Left cardiac atrium (tissue), 4 donors: ENCODE measurements at regions not wholly inside any gene's neighbourhood (a gene's known extent, or its start where the extent isn't known, plus 50 kb on each side); places are given as distances from the start of the nearest gene placed in this dataset.

Experiments
- ATAC-seq, 2 donors: fragments of 200-7000 bp; cut with Tn5 transposase; one replicate each; pipeline ENCODE4 v1.9.1; 2020; ENCODE audit warnings: mild to moderate bottlenecking in 2 of 2, moderate library complexity in 2 of 2
- DNase-seq: peaks from one replicate; pipeline ENCODE4 v3.0.0-alpha.2; 2020
- intact Hi-C, 2 donors: fragments of 100-400 bp; cut with DNase I; formaldehyde crosslinking; loops; one replicate each; pipeline versions ENCODE4 v1.14.1 to v1.15.1; 2022 to 2023
- donor health status: DM: no; HTN: yes; CAD: no.
- donor health status: DM: no; HTN: yes; CAD: no; lungs with severe emphysema.
- donor health status: DM: yes; HTN: yes; CAD: no.
- donor health status: Dilated cardiomyopathy.

DNA sequence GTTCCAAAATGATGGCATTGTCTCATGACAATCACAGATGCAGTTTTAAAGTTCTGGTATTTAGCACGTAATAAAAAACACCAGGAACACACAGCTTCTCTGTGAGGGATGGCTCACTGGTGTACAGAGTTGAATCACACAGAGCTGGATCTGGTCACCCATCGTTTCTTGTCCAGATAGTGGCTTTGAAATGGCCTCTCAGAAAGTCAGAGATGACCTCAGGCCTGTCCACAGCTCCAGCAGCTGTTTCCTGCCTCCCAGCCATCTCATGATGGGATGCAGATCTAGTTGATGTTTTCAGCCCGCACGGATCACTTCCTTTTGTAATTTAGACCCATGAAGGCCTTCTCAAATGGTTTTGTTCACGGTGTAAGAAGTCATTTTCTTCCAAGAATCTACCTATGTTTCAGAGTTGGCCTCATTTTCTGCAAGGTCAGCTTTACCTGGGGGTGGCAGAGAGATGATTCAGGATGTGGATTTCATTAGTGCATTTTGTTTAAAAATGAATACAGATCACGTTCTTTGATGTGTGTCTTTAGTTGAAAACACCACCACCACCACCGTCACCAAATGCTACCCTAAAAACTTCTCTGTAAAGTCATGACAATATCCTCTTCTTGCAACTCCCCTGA is 166.2 kb downstream of the SNX10 start:
- no peak for ATAC-seq
- no peak for DNase-seq
- intact Hi-C loops: no loop called here

DNA sequence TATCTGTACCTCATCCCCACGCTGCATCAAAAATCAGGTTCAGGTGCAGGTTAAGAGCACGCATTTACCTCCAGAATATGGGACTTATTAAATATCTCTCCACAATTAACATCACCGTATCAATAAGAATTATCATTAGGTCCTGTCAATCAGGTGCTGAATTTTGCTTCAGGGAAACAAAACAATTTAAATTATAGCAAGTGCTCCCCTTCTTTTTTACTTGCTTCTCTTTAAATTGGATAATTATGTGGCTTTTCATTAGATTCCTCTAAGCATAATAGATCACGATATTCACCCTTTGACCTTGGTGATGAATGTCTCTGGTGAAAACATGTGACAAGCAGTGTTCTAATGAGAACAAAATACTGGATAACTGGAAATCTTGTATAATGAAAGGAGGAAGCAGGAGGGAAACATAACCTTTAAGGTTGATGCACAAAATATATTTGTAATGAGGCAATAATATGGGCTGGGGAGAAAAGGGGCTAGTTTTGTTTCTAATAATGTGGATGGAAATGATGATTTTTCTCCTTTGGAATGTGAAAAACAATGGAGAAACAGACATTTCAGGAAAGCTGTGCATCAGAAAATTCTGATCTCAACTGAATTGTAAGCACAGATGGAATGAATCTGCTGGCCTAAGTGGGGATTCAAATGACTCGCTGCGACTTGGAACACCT is 166.9 kb downstream of the SNX10 start:
- DNase-seq: no peak
- no peak for ATAC-seq
- intact Hi-C loops: no loop called here

DNA sequence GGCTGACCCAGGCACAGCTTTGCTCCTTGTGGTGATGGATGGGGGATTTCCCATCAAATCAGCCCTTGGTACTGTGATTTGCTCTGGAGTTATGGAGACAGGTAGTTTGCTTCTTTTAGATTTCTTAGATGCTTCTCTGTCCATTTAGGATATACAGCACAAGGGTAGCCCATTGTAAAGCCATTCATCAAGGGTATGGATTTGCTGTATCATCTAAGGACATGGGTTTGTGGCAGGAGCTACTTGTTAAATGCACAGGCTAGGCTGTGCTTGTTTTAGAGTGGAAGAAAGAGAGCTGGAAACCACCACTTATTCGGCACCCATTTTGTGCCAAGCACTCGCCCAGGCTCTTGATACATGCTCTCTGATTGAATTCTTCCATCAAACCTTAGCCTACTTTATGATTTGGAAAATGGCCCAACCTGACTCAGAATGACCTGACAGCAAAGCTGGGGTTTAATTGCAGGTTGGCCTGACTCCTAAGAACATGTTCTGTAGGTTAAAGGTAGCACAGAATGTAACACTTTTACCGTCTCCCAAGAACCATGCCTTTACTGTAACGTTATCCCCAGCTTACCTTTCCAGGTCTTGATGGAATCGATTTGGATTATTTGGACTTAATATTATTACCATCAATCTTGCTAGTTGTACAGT is 168.0 kb downstream of the SNX10 start:
- intact Hi-C loops: no loop called here
- DNase-seq: no peak
- ATAC-seq: no peak

DNA sequence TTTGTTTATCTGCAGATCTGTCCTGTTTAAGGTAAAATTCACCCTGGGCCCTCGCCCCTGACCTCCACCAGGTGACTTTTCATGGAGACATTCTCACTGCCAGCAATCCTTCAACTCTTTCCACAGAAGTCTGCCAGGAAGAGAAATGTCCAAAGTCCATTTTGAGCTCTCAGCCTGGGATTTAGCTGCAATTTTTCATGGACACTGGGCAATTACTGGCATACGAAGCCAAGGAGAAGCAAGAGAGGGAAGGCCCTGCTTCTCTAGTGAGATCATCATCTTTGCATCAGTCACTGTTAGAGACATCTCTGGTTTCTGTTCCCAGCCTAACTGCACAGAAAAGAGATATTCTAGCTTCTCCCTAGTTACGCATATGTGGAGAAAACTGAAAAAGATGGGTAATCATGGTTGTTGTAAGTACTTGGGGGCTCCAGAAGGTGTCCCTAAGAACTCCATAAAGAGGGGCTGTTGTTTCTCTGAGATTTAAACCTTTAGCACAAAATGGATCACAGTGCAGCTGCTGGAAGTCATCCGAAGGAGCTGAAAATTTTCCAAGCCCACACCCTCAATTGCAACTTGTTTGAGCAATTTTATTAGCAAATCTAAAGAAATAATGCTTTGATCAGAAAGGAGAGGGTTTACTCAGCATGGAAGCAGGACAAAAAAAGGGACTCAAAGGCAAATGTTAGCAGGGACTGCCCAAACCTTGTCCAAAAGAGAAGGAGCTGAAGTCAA is 168.9 kb downstream of the SNX10 start:
- DNase-seq (no peak), ATAC-seq (no peak)
- intact Hi-C loops: no loop called here

DNA sequence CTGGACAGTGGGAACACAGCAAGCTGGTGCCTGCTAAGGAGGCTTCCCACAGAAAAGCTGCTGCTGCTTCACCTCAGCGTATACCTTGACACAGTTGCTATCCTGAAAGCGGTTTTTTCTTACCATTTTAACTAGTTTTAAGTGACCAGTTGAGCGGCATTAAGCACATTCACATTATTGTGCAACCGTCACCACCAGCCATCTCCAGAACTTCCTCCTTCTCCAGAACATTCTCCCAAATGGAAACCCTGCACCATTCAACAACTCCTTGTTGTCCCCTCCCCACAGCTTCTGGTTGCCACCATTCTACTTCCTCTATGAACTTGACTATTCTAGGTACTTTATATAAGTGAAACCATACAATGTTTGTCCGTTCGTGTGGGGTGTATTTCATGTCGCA is 169.9 kb downstream of the SNX10 start:
- intact Hi-C loops: no loop called here

DNA sequence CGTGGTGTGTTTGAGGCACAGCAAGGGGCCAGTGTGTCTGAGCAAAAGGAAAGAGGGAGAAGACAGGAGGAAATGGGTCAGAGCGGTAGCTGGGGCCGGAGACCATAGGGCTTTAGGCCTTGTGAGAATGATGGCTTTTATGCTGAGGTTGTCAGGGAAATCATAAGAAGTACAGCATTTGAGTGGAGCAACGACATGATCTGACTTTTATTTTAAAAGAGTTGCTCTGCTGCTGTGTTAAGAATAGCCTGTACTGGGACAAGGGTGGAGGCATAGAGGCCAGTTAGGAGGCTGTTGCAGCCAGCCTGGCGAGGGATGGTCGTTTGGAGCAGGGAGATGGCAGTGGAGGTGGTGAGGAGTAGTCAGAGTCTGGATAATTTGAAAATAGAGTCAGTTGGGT is 174.3 kb downstream of the SNX10 start:
- intact Hi-C loops: no loop called here
- DNase-seq: no peak
- no peak for ATAC-seq

More for the DNA sequence above, 169.9 kb downstream of the SNX10 start:
- DNase-seq (no peak), ATAC-seq (no peak)

DNA sequence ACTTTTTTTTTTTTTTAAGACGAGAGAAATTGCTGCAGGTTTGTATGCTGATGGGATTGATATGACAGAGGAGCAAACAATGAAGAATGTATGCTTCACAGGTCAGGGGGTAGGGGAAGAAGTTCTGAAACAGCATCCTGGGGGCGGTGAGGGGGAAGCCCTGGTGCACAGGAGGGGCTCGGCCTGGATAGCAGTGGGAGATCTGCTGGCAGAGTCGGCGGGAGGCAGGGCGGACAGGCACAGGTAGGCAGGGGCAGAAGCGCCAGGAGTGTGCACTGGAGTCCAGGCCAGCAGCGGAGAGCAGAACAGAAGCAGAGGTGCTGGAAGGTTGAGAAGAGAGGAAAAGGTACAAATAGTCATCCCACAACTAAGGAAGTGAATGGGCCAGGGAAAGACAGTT is 175.4 kb downstream of the SNX10 start:
- DNase-seq: no peak

DNA sequence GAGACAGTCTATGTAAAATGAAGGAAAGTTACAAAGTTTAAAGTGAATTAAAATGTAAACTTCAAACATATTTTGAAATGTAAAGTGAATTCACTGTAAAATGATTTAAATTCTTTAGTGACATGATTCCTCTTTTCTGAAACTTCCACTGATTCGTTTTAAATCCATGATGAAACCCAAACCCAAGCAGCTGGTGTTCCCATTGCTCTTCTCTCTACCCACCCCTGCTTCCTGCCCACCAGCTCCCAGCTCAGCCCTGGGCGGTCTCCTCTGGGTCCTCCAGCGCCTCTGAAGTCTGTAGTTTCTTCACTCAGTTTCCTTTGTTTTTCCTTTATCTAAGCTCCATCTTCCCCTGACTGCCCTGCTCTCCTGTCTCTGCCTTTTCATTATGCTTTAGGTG is 175.9 kb downstream of the SNX10 start:
- intact Hi-C loops: no loop called here
- DNase-seq (no peak), ATAC-seq (no peak)

More for the DNA sequence above, 175.4 kb downstream of the SNX10 start:
- intact Hi-C loops: no loop called here
- ATAC-seq: no peak

DNA sequence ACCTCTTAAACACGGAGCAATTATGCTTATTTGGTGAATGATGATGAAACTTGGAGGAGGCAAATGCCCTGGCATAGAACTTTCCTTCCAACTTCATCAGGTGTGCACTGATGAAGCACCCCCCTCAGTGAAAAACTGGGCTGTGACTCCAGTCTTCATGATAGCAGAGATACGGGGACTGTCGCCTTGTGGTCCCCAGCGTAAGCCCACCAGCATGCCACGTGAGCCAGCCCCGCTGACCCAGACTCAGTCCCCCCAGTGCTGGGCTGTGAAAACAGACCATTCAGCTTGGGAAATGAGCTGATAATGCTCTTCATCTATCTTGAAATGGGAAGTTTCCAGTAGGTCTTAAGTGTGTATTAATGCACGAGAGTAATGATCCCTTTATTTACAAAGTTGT is 177.0 kb downstream of the SNX10 start:
- DNase-seq (no peak), ATAC-seq (no peak)
- intact Hi-C loops: no loop called here

DNA sequence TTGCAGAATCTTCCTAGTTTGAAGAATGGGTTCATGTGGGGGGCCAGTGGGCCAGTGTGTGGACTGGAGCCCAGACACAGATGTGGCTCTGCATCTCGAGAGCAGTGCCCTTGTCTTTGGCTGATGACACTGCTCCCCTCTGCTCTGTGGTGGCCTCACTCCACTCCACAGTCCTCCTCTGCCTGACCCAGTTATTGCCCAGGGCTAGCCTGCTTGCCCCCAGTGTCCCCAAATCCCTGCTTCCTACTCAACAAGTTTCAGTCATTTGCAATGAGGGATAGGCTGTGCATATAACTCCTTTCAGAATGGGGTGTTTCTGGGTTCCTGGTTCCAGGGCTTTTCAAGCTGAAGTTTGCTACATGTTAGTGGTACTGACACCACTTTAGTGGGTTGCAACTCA is 177.5 kb downstream of the SNX10 start:
- no peak for DNase-seq
- ATAC-seq: no peak
- intact Hi-C loops: no loop called here

DNA sequence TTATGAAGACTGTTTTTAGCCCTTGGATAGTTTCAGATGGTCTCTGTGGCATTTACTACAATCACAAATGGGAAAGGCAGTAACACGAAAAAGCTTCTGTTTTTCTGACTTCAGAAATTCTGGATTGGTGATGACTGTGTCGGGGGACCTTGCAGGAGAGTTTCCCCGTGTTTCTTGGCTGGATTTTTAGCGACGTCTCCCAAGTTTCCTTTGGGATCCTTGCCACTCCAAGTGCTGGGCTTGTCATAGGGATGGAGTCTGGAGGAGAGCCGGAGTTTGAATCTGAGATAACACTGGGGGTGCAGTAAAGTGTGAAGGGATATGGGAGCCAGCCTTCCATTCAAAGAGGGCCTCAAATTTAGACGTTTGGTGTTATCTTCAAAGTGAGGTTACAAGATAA is 179.0 kb downstream of the SNX10 start:
- no peak for DNase-seq
- ATAC-seq: no peak
- intact Hi-C loops: no loop called here

DNA sequence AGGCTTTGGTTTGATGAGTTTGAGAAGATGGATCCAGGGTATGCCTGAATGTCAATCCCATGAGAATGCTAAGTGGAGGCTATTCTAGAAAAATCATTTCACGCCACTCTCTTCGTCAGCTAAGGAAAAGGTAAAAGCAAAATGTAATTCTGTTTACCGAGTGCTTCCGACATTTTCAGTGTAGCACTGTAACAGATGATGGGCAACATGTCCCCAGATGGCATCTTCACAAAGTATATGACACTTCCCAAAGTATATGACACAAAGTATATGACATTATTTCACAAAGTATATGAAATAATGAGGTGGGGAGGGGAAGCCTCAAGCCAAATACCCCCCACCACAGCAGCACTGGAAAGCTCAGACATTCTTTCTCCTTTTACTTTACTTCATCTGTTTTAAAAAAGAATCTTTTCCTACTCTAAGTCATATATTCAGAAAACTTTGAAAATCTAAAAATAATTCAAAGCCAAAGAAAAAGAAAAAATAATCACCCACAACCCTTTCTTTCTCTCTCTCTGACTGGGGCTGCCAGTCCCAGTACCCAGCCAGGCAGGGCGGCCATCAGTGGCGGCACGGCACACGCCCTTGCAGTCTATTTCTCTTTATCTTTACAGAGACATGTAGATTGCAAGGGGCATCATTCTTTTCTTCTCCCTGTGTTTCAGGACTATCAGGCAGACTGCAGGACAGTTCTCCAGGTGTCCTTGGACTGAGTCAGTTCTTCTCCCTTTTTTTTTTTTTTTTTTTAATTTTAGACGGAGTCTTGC is 179.8 kb downstream of the SNX10 start:
- intact Hi-C loops: no loop called here
- DNase-seq: no peak
- no peak for ATAC-seq

DNA sequence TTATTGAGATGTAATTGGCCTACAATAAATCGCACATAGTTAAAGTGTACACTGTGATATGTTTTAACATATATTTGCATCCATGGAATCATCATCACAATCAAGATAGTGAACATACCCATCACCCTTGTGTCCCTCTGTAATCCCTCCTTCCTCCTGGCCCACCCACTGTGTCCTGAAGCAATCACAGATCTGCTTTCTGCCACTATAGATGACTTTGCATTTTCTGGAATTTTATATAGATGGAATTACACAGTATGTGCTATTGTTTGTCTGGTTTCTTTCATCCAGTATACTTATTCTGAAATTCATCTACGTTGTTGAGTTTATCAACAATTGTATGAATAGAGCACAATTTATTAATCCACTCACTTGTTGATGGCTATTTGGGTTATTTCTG is 181.3 kb downstream of the SNX10 start:
- ATAC-seq (no peak), DNase-seq (no peak)
- intact Hi-C loops: no loop called here

DNA sequence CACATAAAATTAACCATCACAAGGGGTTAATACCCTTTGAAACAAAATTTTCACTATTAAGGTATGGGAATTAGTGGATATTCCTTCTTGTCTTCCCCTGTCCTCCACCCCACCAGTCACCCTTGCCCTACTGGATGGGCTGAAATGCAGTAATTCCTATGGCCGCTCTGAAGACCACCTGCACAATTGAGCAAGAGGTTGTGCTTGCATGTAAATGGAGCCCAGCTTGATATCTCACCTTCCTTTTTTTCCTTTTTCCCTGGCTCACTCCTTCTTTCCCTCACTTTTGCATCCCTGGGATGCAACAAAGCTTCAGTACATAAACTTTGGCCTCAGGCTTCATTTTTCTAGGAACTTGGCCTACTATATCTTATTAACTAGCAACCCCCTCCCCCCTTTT is 184.6 kb downstream of the SNX10 start:
- ATAC-seq: no peak
- intact Hi-C loops: no loop called here
- no peak for DNase-seq

DNA sequence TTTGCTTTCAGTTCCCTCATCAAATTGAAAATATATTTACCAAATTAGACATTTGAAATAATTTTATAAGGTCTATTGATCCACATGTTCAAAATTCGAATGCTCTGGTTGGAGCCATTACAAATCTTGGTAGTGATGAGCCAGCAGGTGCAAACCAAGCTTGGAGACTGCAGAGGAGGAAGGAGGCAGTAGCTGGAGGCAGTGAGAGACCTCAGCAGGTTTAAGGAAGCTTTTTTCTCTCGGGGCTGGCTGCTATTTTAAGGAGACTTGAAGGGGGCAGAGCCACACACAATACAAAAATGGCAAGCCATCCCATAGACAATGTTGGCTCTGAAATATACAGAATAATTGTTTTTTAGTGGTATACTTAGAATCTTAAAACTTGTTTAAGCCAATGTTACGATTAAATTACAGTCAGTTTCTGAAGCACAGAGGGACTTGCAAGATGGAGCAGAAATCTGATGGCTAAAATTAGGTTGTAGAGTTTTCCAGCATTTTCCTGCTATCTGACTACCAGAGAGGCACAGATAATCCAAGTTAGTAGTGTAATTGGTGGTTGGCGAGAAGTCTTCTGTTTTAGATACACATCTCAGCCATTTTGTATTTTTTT is 185.8 kb downstream of the SNX10 start:
- DNase-seq (no peak), ATAC-seq (no peak)
- intact Hi-C loops: no loop called here

DNA sequence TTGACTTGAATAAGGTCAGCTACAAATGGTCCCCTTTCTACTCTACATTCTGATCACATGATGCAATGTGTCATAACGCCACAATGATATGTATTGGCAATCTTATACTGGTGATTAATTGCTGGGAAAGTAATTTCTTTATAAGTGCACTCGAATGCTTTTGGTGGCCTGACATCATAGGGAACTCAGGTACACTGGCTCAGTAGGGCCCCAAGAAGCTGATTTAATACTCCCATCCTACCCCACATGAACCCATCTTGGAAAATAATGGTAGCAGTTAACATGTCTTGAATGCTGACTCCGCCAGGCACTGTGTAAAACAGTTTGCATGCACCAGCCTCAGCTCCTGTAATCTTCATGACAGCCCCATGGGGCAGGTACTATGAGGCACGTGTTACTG is 186.9 kb downstream of the SNX10 start:
- no peak for DNase-seq
- no peak for ATAC-seq
- intact Hi-C loops: no loop called here

DNA sequence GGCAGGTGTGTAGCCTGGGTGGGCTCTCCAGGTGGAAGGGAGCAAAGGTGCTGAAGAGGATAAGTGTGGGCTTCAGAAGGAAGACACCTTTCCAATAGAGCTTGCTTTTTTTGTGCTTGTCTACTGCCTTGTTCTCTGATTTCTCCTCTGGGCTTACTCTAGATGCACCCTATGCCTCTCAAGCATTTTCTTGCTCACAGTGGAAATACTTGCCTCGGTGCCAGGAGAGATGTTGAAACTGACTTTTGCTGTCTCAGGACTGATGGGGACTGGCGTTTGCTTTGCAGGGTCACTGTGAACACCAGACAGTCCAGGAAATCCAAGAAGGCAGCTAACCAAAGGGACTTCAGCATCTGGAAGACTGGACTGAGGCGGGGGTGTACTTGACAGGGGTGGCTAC is 187.9 kb downstream of the SNX10 start:
- DNase-seq (no peak), ATAC-seq (peak in 1 of 2 donors; percentile 65)
- intact Hi-C loops: no loop called here

DNA sequence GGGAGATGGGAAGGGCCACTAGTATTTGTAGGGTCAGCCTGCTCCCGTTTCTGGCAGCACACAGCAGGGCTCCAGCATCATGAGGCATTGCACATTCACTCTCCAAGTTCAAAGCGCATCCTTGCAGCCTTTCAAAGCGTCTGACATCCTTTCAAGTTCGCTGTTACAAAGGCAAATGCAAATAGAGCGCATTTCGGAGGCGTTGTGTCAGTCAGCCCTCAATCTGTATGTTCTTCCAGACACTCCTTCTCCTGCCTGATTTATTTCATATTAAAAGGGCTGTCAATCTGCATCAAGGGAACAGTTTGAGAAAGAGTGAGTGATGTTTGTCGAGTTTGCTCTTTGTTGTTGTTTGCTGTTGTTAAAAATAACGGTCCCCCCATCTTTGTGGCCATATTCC is 188.5 kb downstream of the SNX10 start:
- DNase-seq (no peak), ATAC-seq (no peak)
- intact Hi-C loops: no loop called here

DNA sequence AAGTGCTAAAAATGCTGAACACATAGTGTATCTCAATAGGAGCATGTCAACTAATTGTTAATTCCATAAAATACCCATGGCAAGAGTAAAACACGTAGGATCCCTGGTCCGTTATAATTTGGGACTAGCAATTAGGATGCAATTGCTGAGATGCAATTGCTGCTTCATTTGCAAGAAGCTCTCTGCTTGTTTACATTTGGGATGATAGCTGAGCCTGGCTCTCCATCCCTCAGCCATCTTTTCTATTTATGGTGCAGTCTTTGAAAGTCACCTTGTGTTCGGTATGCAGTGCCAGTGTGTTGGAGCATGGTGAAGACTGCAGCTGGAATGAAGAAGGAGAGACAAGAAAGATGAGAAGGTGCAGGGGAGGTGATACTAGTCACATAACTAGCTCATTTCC is 191.3 kb downstream of the SNX10 start:
- no peak for ATAC-seq

More for the DNA sequence above, 191.3 kb downstream of the SNX10 start:
- no peak for DNase-seq
- intact Hi-C loops: no loop called here
